Astrocyte (in vitro differentiated cells and primary cell): ENCODE measurements at regions not wholly inside any gene's neighbourhood (a gene's known extent, or its start where the extent isn't known, plus 50 kb on each side); places are given as distances from the start of the nearest gene placed in this dataset.

Experiments used
- DNase-seq: peaks from one replicate; pipeline ENCODE4 v3.0.0-alpha.2; 2010; ENCODE audit warnings: low read depth
- FAIRE-seq: peaks from 2 replicates; lab custom pipeline; 2011; peaks lifted over from hg19 to GRCh38; lab: Jason Lieb, UNC
- H2AFZ ChIP-seq: 2 replicates; pipeline ENCODE4 v1.6.0; 2012; ENCODE audit warnings: low read depth, low read length, inconsistent platforms
- H3K27ac ChIP-seq: 2 replicates; pipeline ENCODE4 v1.5.1; 2011; ENCODE audit warnings: low read depth, low read length, inconsistent platforms
- H3K27me3 ChIP-seq: 2 replicates; pipeline ENCODE4 v1.6.0; 2011; ENCODE audit warnings: low read length, inconsistent platforms; ENCODE audit not compliant: insufficient read depth
- H3K36me3 ChIP-seq: 2 replicates; pipeline ENCODE4 v1.5.1; 2011; ENCODE audit warnings: low read length, inconsistent platforms; ENCODE audit not compliant: insufficient read depth
- H3K4me1 ChIP-seq: 2 replicates; pipeline ENCODE4 v1.5.1; 2011; ENCODE audit warnings: low read length, inconsistent platforms; ENCODE audit not compliant: insufficient read depth
- H3K4me2 ChIP-seq: 2 replicates; pipeline ENCODE4 v1.6.0; 2012; ENCODE audit warnings: low read length, inconsistent platforms
- H3K4me3 ChIP-seq: 2 replicates; pipeline ENCODE4 v1.5.1; 2011; ENCODE audit warnings: low read depth, mild to moderate bottlenecking, low read length, inconsistent platforms; ENCODE audit not compliant: insufficient read depth
- H3K79me2 ChIP-seq: 2 replicates; pipeline ENCODE4 v1.6.0; 2012; ENCODE audit warnings: mild to moderate bottlenecking, low read length, inconsistent platforms; ENCODE audit not compliant: insufficient read depth
- H3K9ac ChIP-seq: 2 replicates; pipeline ENCODE4 v1.6.0; 2012; ENCODE audit warnings: mild to moderate bottlenecking, low read length, inconsistent platforms
- H3K9me3 ChIP-seq: 2 replicates; pipeline ENCODE4 v1.5.1; 2012; ENCODE audit warnings: low read depth, mild to moderate bottlenecking, low read length, inconsistent platforms; ENCODE audit not compliant: insufficient read depth
- H4K20me1 ChIP-seq: 2 replicates; pipeline ENCODE4 v1.6.0; 2012; ENCODE audit warnings: low read length, inconsistent platforms; ENCODE audit not compliant: insufficient read depth
- H3K27ac Mint-ChIP-seq: one replicate; pipeline ENCODE4 v1.8.0; 2021; ENCODE audit warnings: mild to moderate bottlenecking, mixed read lengths; ENCODE audit not compliant: unreplicated experiment
- H3K27me3 Mint-ChIP-seq: one replicate; pipeline ENCODE4 v1.8.0; 2021; ENCODE audit warnings: low read depth, mixed read lengths; ENCODE audit not compliant: unreplicated experiment
- H3K36me3 Mint-ChIP-seq: one replicate; pipeline ENCODE4 v1.8.0; 2021; ENCODE audit warnings: low read depth, mixed read lengths; ENCODE audit not compliant: unreplicated experiment
- H3K4me1 Mint-ChIP-seq: one replicate; pipeline ENCODE4 v1.8.0; 2021; ENCODE audit warnings: low read depth, mixed read lengths; ENCODE audit not compliant: unreplicated experiment
- H3K4me3 Mint-ChIP-seq: one replicate; pipeline ENCODE4 v1.8.0; 2021; ENCODE audit warnings: mild to moderate bottlenecking, moderate library complexity, mixed read lengths; ENCODE audit not compliant: unreplicated experiment
- H3K9me3 Mint-ChIP-seq: one replicate; pipeline ENCODE4 v1.8.0; 2021; ENCODE audit warnings: mild to moderate bottlenecking, mixed read lengths; ENCODE audit not compliant: unreplicated experiment
- CTCF ChIP-seq: IDR thresholded peaks from 2 replicates; pipeline ENCODE4 v1.5.1; 2011; ENCODE audit warnings: low read depth, mild to moderate bottlenecking, inconsistent platforms, low read length, moderate library complexity; ENCODE audit not compliant: insufficient read depth
- EZH2 ChIP-seq: IDR thresholded peaks from 2 replicates; pipeline ENCODE4 v1.6.1; 2012; ENCODE audit warnings: mild to moderate bottlenecking, low read length, inconsistent platforms; ENCODE audit not compliant: insufficient read depth

- no peaks in the 10 kb centered on the region for H3K9me3 ChIP-seq
- DNase-seq (no peak), FAIRE-seq (no peak)
- H3K36me3 Mint-ChIP-seq = no peaks in the 10 kb centered on the region
- TF ChIP-seq CTCF (no peak), EZH2 (no peak)
- peaks cover 24% of the 10 kb centered on the region for H3K4me1 Mint-ChIP-seq
- no peak overlapping the region for H3K4me3 Mint-ChIP-seq
- no peak overlapping the region for H3K4me2 ChIP-seq
- H3K9me3 Mint-ChIP-seq = no peaks in the 10 kb centered on the region
- peaks cover 5% of the 10 kb centered on the region for H3K4me1 ChIP-seq
- H3K27me3 ChIP-seq = no peaks in the 10 kb centered on the region
- H3K9ac ChIP-seq = no peak overlapping the region
- H4K20me1 ChIP-seq = no peaks in the 10 kb centered on the region
- H3K79me2 ChIP-seq = no peaks in the 10 kb centered on the region
- no peak overlapping the region for H3K4me3 ChIP-seq
- H3K27me3 Mint-ChIP-seq = no peaks in the 10 kb centered on the region
- no peaks in the 10 kb centered on the region for H3K36me3 ChIP-seq
- H2AFZ ChIP-seq = no peak overlapping the region
- H3K27ac Mint-ChIP-seq = no peak overlapping the region
- no peak overlapping the region for H3K27ac ChIP-seq
Measured at GRCh38 chr2:39531220-39531777, 94.2 kb upstream of the MAP4K3 start.

DNA sequence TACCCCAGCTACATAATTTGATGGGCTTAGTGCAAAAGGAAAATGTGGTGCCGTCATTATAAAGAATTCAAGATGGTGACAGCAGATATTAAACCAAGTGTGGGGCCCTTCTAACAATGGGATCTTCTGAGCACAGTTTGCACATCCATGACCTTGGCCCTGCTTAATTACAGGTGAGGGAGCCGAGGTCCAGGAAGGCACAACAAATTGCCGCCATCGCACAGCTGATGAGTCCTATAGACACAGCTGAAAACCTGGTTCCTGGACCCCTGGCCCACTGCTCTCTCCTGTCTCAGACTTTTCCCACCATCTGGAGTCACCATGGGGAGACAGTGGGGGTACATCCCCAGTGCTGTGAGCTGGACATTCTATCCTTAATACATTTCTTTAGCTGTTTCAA, 95.8 kb upstream of the MAP4K3 start:
- Histone ChIP-seq H2AFZ (no peak overlapping the region), H3K79me2 (no peaks in the 10 kb centered on the region), H3K27me3 (no peaks in the 10 kb centered on the region), H3K4me3 (no peak overlapping the region), H4K20me1 (no peaks in the 10 kb centered on the region), H3K27ac (no peak overlapping the region), H3K36me3 (no peaks in the 10 kb centered on the region), H3K4me1 (peaks cover 5% of the 10 kb centered on the region), H3K4me2 (no peak overlapping the region), H3K9me3 (no peaks in the 10 kb centered on the region), H3K9ac (no peak overlapping the region)
- H3K36me3 Mint-ChIP-seq = no peaks in the 10 kb centered on the region
- no peak overlapping the region for H3K27ac Mint-ChIP-seq
- DNase-seq = no peak
- FAIRE-seq = no peak
- peaks cover 24% of the 10 kb centered on the region for H3K4me1 Mint-ChIP-seq
- H3K27me3 Mint-ChIP-seq = no peaks in the 10 kb centered on the region
- TF ChIP-seq EZH2 (no peak), CTCF (no peak)
- no peak overlapping the region for H3K4me3 Mint-ChIP-seq
- peaks cover under 1% of the 10 kb centered on the region for H3K9me3 Mint-ChIP-seq

DNA sequence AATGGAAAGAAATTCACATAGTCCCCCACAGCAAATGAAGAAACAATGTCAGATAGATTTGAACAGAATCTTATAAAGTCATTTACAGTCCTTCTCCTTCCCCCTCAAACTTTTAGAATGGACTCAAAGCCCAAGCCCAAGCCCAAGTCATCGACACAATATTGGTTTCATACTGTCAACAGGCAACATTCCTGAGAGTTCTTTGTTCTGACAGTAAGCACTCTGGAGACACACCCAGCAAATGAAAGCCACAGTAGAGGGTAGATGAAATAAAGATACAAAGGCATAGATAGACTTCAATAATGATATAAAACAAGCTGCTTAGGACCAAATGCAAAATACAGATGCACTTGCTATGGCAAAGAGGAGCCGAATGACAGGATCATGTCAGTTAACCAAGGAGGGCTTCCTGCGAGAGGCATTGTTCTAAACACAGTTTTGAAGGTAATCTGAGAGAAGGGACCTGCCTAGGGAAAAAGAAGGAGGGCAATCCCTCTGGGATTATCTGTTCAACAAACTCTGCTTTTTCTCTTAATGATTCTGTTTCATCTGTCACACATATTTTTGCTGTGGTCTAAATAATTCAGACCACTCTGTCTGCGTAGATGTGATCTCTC, 97.1 kb upstream of the MAP4K3 start:
- Histone ChIP-seq H3K36me3 (no peaks in the 10 kb centered on the region), H2AFZ (peak overlapping the region; percentile 38), H3K27me3 (no peaks in the 10 kb centered on the region), H3K4me3 (no peak overlapping the region), H3K9ac (no peak overlapping the region), H3K9me3 (no peaks in the 10 kb centered on the region), H4K20me1 (no peaks in the 10 kb centered on the region), H3K4me2 (peak overlapping the region; percentile 35), H3K27ac (no peak overlapping the region), H3K4me1 (peaks cover 5% of the 10 kb centered on the region), H3K79me2 (no peaks in the 10 kb centered on the region)
- H3K9me3 Mint-ChIP-seq = peaks cover 5% of the 10 kb centered on the region
- peaks cover 3% of the 10 kb centered on the region for H3K36me3 Mint-ChIP-seq
- no peaks in the 10 kb centered on the region for H3K27me3 Mint-ChIP-seq
- FAIRE-seq (no peak), DNase-seq (no peak)
- H3K4me3 Mint-ChIP-seq = no peak overlapping the region
- TF ChIP-seq CTCF (no peak), EZH2 (no peak)
- H3K27ac Mint-ChIP-seq = peak overlapping the region; percentile 56
- H3K4me1 Mint-ChIP-seq = peaks cover 24% of the 10 kb centered on the region
